NOMO-1 treated with dmso at 0.1 percent for 144 hours (cell line): ENCODE measurements at regions not wholly inside any gene's neighbourhood (a gene's known extent, or its start where the extent isn't known, plus 50 kb on each side); places are given as distances from the start of the nearest gene placed in this dataset.
A peak's percentile ranks its signal among the peaks of the same experiment; 100 is the strongest.

Experiments
- DNase-seq: peaks from one replicate; lab custom pipeline; 2025; ENCODE audit not compliant: unreplicated experiment; lab: John Stamatoyannopoulos, UW

GRCh38 chr2:120669971-120670370, 65.7 kb upstream of the GLI2 start:
- DNase-seq = no peak

DNA sequence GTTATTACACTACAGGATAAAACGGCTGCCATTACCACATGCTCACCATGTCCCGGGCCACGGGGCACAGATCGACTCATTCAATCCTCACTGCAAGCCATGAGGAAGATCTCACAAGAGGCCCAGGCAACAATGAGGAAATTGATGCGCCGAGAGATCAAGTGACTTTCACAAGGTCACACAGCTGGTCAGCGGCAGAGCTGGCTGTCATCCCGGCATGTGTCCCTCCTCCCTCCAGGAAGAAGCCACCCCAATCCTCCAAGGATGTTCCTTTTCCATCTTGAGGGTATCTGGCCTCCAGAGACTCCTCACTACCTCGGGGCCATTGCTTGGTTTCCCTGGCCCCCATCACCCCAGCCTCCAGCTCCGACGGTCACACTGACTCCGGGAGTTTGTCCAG, 65.3 kb upstream of the GLI2 start:
- DNase-seq = no peak

GRCh38 chr2:120670771-120671480, 64.7 kb upstream of the GLI2 start:
- DNase-seq = no peak

DNA sequence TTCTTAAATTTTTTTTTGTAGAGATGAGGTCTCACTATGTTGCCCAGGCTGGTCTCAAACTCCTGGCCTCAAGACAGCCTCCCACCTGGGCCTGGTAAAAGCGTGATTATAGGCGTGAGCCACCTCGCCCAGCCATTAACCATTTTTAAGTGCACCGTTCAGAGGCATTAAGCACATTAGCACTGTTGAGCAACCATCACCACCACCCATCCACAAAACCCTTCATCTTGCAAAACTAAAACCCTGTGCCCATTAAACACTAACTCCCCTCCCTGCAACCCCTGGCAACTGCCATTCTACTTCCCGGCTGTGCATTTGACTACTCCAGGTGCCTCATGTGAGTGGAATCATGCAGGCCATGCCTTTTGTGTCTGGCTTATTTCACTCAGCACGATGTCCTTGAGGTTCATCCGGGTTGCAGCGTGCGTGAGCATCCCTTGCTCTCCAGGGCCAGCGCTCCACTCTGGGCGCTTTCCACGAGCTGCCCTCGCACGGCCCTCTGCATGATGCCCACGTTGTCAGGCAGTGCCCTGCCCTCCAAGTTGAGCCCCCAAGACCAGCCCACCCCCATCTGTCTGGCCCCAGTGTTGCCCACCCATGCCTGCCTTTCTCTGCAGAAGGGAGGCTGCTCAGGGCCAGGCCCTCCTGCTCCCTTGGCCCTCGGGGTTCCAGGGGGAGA, 63.0 kb upstream of the GLI2 start:
- DNase-seq = peak; percentile 1

DNA sequence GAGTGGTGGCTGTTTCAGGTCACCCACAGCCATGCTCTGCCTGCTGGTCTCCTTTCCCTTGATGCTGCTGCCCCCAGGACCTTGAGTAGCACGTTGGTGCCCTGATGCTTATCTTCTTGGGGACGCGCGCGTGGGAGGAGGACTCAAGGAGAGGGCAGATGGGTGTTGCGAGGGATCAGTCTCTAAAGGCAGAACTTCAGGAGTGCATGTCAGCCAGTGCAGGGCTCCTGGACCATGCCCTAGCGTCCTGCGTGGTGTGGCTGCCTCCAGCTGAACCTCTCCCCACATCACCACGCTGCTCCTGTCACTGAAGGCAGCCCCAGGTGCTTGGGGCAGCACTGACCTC, 62.5 kb upstream of the GLI2 start:
- DNase-seq = no peak

- DNase-seq = no peak
These were observed 62.1 kb upstream of the GLI2 start for GRCh38 chr2:120673571-120674061.

GRCh38 chr2:120674246-120675170, 61.2 kb upstream of the GLI2 start:
- no peak for DNase-seq

DNA sequence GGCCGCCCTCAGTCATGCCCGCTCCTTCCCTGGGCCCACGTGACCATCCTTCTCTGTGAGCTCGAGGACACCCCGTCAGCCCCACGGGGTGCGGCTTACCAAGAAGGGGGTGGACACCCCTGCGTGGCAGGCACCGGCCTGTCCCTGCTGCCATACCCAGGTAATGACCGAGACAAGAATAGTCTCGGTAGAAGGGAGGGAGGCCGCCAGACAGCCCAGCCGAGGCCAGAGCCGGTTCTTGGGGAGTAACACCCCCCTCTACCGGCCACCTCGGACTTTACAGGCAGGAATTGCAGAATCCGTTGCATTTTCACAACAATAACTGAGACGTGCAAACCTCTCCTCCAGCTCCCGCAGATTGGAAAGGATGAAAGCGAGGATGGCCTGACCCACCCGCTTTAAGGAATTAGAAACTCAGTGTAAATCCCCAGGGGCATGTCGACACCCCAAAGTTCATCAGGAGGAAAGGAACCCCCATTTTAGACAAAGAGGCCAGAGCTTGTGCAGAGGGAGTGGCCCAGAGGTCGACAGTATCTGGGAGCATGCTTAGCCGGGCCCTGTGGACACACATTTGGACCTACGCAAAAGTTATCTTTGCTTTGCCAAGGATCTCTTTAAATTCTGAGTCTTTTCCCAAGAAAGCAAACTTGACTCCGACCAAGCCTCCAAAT, 60.1 kb upstream of the GLI2 start:
- peak; percentile 9 for DNase-seq

DNA sequence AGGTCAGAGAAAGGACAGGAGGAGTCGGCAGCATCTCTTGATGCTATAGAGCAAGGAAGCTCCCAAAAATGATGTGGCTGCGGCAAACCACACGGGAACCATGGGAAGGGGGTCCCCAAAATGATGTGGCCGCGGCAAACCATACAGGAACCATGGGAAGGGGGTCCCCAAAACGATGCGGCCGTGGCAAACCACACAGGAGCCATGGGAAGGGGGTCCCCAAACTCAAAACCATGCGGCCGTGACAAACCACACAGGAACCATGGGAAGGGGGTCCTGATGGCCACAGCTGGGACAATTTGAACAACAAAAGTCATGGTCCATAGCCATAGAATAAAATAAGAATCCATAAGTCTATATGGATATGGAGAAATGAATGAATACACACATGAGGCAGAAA, 58.4 kb upstream of the GLI2 start:
- DNase-seq = no peak

DNA sequence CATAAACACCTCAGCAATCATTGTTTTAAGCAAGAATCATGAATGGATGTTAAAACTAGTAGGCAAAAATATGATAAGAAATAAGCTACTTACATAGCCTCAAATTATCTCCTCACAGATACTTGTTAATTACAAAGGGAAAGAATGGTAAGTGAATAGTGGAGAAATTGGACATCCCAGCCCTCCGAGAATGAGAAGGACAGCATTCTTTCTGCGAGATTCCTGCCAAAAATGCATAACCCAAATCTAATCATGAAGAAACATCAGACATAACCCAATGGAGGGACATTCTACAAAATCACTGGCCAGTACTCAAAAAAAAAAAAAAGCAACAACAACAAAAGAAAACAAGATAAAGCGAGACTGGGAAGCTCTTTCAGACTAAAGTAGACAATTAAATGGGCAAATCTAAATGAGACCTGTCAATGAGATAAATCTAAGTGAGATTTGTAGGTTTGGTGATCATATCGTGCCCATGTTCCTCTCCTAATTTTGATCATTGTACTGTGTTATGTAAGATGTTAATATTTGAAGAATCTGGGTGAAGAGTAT, 57.9 kb upstream of the GLI2 start:
- DNase-seq = no peak

DNA sequence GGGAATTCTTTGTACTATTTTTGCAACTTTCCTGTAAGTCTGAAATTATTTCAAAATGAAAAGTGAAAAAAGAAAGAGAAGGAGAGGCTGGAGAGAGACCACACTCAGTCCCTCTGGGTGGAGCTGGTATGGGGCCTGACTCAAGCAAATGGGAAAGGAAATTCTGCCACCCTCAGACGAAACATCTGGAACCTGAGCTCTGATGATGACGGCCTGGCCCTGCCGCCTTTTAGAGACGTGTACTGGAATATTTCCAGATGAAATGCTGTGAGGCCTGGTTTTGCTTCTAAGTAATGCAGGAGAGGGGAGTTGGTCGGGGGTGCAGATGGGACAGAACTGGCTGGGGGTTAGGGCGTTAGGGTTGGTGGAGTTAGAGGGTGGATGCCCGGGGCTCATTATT, 57.4 kb upstream of the GLI2 start:
- no peak for DNase-seq

DNA sequence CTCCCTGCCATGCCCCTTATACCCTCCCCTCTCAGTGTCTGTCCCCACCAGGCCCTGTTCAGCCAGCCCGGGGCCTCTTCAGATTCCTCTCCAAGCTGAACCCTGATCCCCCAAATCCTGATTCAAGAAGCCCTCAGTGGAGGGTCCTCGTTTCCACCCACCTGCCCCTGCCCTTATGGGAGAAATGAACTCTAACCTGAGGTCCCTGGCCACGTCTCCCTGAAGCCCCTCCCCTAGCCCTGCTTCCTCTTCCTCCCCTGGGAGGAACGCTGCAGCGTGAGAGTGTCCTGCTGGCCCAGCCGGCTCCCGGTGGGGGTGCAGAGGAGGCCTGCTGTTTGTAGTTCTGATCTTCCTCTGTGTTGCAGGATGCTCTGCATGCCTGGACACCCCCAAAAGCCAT, 56.7 kb upstream of the GLI2 start:
- DNase-seq = no peak

DNA sequence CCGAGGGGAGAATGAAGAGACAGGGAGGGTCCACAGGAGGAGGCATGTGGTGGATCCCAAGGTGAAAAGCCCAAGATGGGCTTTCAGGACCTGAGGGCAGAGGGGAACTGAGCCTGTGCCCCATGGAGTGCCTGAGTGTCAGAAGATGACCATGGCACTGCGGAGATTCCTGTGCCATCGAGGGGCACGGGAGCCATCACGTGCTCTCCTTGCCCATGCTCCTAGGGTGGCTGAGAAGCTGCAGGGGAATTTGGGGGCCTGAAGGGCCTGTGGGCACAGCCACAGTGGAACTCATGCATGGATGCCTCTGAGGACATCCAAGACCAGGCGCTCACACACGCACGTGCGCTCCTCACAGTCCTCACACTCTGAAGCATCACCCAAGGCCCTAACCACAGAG, 56.1 kb upstream of the GLI2 start:
- no peak for DNase-seq

GRCh38 chr2:120680136-120680761, 55.4 kb upstream of the GLI2 start:
- peak; percentile 33 for DNase-seq

GRCh38 chr2:120681181-120681580, 54.5 kb upstream of the GLI2 start:
- DNase-seq = no peak

GRCh38 chr2:120681696-120682288, 53.9 kb upstream of the GLI2 start:
- DNase-seq = no peak

DNA sequence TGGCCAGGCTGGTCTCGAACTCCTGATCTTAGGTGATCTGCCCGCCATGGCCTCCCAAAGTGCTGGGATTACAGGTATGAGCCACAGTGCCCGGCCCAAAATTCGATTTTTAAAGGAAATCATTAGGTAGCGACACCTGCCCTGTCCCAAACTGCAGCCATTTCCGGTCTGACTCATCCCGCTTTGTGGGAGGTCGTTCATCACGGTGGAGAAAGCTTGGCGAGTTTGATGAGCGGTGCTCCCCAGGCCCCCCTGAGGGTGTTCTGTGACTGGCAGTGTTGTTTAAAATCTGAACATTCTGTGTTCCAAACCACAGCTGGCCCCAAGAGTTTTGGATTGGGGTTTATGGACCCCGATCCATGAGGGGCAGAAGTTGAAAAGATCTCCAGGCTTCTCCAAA, 53.0 kb upstream of the GLI2 start:
- DNase-seq = no peak

GRCh38 chr2:120683081-120683480, 52.6 kb upstream of the GLI2 start:
- no peak for DNase-seq

- no peak for DNase-seq
These were observed 52.0 kb upstream of the GLI2 start for GRCh38 chr2:120683701-120684100.
